ENCODE measurements at regions not wholly inside any gene's neighbourhood (a gene's known extent, or its start where the extent isn't known, plus 50 kb on each side); places are given as distances from the start of the nearest gene placed in this dataset.

GRCh38 chr6:68473433-68474210 is 161.5 kb upstream of the ADGRB3 start:
- TF ChIP-seq CTCF (conservative IDR thresholded peaks at IDR 0.05; ENCODE audit: low read depth, low read length) (no peak), EZH2phosphoT487 (IDR thresholded peaks at IDR 0.05; ENCODE audit: borderline replicate concordance, low read length) (no peak)
